ENCODE measurements at regions not wholly inside any gene's neighbourhood (a gene's known extent, or its start where the extent isn't known, plus 50 kb on each side); places are given as distances from the start of the nearest gene placed in this dataset.

- TF ChIP-seq, protein P1, sequence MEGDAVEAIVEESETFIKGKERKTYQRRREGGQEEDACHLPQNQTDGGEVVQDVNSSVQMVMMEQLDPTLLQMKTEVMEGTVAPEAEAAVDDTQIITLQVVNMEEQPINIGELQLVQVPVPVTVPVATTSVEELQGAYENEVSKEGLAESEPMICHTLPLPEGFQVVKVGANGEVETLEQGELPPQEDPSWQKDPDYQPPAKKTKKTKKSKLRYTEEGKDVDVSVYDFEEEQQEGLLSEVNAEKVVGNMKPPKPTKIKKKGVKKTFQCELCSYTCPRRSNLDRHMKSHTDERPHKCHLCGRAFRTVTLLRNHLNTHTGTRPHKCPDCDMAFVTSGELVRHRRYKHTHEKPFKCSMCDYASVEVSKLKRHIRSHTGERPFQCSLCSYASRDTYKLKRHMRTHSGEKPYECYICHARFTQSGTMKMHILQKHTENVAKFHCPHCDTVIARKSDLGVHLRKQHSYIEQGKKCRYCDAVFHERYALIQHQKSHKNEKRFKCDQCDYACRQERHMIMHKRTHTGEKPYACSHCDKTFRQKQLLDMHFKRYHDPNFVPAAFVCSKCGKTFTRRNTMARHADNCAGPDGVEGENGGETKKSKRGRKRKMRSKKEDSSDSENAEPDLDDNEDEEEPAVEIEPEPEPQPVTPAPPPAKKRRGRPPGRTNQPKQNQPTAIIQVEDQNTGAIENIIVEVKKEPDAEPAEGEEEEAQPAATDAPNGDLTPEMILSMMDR (IDR thresholded peaks at IDR 0.05), result no peak
- no peak for TF ChIP-seq POLR2A (IDR thresholded peaks at IDR 0.05)
These were observed 435.0 kb upstream of the CNTNAP2 start for GRCh38 chr7:145681646-145682045.
